GM18858 (cell line): ENCODE measurements at regions not wholly inside any gene's neighbourhood (a gene's known extent, or its start where the extent isn't known, plus 50 kb on each side); places are given as distances from the start of the nearest gene placed in this dataset.
"Not testable (repeated sequence)": the region's sequence is repeated elsewhere in the genome, so short reads cannot be mapped to it uniquely, and the experiment has no call there.

ENCODE experiments used
- ATAC-seq: cut with Tn5 transposase; IDR thresholded peaks from one replicate; pipeline ENCODE4 v1.9.1; 2021; ENCODE audit not compliant: unreplicated experiment

GRCh38 chr3:124354150-124354549 is 362.2 kb upstream of the ROPN1 start:
- no peak for ATAC-seq

DNA sequence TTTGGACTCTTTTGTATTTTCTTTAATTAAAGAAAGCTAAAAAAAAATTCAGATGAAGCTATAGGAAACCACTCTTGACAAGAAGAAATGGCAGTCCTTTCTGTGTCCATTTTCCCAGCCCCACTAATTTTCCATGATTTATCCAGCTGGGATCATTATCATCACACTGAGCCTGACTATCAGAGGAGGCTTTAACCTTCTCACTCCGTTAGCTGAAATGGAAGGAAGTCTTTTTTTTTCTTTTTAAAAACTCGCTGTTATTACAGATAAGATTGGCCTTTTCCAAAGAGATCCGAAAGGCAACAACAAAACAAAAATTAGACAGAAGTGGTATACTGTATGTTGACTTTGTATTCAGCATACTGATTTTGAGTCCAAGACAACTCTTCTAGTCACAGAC is 366.2 kb upstream of the ROPN1 start:
- ATAC-seq: no peak

DNA sequence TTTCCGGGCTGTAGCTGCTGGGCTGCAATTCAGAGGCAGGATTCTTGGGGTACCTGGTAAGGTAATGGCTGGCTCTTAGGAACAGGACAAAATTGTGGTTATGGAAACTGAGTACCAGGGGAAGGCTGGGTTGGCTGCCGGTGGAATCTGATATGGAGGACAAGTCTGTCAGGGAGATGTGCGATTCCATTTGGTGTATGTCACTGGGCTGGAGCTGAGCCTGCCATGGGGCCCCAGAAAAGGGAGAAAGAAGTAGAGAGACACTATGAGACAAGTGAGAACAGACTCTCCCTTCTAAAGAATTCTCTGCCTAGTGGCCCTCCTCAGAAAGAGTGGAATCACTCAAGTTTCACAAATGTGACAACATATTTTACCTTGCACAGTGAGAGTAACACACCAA is 368.2 kb upstream of the ROPN1 start:
- no peak for ATAC-seq

DNA sequence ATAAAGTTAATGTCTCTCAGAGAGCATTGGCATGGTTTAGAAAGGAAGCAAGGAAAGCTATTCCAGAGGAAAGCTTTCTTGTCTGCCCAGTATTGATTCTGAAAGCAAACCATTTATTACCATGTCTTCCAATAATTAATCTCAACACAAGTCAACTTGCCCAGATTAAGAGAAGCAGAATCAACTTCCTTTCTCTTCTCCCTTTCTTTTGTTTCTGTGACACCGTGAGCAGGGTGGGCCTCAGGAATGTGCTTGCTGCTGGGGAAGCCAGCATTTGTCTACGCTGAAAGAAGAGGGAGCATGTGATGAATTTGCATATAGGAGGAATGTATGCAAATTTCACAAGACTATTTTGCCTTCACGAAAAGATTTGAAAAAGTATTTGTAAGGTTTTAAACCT is 368.6 kb upstream of the ROPN1 start:
- ATAC-seq: no peak

DNA sequence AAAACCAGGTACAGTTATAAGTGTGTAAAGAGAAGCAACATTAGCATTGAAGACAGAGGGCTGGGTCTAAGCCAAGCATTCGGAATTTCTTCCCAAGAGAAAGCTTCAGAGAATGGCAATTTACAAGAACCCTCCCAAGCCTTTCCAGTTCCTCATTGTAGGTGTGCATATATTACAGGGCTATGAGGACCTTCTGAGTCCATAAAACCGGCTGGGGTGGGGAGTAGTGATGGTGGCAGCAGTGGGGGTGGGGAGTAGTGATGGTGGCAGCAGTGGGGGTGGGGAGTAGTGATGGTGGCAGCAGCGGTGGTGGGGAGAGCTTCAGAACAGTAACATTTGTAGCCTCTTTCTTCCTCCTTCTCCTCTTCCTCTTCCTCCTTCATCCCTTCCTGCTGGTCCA is 368.7 kb upstream of the UMPS start:
- no peak for ATAC-seq

DNA sequence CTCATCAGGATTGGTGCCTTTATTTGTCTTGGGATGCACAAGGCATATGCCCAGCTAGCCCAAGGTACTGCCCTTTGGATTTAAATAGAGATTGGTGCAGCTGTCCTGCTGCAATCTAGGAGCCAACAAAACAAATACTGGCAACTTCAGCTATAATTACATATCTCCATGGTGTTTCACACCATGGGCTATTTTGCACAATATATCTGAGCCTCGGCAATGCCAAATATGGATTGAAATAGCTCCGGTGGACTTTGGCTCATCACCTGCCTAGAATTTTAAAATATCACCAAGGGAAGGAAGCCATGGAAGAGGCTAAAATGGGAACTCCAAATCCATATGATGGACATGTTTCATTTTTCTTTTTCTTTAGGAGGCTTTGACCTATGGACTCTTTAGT is 367.8 kb upstream of the UMPS start:
- no peak for ATAC-seq

- ATAC-seq: no peak
Observed at GRCh38 chr3:124363476-124363875, 366.8 kb upstream of the UMPS start.

DNA sequence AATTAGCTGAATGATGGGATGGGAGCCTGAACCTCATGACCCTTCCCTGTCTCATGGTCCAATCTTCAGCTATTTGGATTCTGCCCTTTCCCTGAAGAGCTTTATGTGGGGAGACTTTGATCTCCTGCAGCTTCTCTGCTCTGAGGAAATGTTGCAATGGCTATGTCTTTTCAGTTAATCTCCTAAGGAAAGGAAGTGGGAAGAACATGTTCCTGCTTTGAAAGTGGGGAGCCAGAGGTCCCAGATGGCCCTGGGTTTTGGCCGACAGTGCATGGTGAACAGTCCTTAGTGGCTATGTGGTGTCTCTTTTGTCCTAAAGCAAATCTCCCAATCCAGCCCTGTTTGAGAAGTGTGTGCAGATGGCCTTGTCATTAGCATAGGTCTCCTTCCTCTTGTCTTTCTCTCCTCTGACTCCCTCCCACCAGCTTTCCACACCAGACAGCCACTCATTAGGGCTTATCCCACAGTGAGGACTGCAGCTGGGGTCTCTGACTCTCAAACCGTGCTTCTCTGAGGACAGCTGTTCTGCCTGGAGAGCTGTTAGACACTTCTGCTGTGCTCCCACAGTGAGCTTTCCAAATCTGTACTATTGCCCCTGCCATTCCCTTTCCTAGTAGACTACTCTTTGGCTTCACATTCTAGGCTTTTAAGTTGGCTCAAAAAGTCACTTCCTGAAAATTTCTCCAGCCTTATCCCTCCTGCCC is 365.8 kb upstream of the UMPS start:
- ATAC-seq: no peak

- not testable (repeated sequence) for ATAC-seq
Observed at GRCh38 chr3:124366655-124367054, 363.6 kb upstream of the UMPS start.

GRCh38 chr3:124372775-124373174 is 357.5 kb upstream of the UMPS start:
- no peak for ATAC-seq

GRCh38 chr3:124373524-124373923 is 356.7 kb upstream of the UMPS start:
- ATAC-seq: no peak

DNA sequence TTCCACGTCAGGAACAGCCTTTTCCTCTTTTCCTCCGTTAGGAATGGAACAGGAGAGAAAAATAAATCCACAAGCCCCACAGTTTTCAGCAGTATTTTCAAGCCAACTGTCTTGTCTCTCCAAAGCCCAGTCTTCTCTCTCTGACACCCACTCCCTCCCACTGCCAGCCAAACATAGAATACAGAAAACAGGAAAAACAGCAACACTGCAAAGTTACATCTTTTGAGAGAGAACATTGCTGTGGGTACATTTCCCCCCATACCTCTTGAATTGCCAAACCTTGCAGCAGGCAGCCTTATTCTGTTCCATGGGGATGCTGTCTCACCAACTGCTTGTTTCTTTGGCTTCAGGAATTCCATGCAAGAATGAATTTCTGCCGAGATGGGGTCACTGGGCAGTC is 355.7 kb upstream of the UMPS start:
- ATAC-seq: no peak

DNA sequence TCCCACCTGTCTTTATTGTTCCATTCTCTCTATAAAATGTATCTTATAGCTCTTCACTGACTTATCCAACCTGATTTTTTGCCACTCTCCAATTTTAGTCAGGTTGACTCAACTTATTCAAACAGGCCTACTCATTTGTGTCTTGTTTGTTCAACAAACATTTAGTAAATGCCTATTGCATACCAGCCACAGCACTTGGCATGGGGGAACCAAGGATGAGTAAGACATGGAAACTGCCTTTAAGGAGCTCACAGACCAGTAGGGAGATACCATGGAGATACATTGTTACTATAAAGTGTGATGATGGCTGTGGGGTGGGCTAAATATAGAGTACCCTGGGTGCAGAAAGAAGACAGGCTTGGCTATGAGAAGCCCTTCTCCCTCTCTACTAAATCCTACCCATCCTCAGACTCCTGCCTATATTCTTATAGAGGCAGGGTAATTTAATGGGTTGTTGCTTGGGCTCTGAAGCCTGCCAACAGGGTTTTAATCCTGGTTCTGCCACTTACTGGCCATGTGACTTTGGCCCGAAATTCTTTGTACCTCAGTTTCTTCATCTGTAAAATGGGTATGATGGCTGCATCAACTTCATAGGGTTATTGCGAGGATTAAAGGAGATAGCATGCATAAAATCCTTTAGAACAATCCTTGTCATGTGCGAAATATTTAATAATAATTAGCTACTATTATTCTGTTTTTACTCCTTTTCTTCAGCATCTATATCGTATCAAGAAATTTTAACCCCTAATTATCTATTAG is 348.5 kb upstream of the UMPS start:
- ATAC-seq: no peak

- no peak for ATAC-seq
Observed at GRCh38 chr3:124383051-124383450, 347.2 kb upstream of the UMPS start.

DNA sequence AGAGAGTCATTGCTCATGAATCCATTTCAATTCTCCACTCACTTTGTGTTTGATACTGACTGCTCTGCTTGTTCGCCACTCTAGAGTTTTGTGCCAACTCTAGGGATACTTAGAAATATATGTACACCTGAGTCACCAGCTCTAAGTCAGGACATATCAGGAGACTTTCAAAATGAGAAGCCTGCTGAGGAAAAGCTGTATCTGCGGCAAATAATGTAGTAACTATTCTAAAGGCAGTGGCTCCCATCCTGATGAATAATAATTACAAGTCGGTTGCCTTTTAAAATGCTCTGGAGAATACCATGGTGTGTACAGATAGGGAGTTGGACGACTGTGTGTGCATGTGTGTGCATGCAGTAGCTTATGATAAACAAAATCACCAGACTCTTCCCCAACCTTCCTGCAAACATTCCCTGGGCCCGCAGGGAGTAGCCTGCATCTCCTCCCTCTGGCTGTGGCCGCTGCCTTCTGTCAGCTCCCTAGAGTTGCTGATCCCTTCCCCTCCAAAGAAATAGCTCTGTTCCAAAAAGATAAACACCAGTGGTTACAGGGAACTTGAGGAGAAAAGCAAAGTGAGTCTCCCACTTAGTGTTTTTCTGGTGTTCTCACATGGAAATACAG is 346.3 kb upstream of the UMPS start:
- ATAC-seq: no peak

- no peak for ATAC-seq
Observed at GRCh38 chr3:124384527-124384926, 345.7 kb upstream of the UMPS start.

GRCh38 chr3:124385996-124386395 is 344.3 kb upstream of the UMPS start:
- no peak for ATAC-seq

GRCh38 chr3:124386996-124387595 is 343.2 kb upstream of the UMPS start:
- no peak for ATAC-seq

- ATAC-seq: no peak
Observed at GRCh38 chr3:124391774-124392173, 338.5 kb upstream of the UMPS start.

- ATAC-seq: no peak
Observed at GRCh38 chr3:124393340-124393739, 336.9 kb upstream of the UMPS start.

GRCh38 chr3:124395162-124395561 is 335.1 kb upstream of the UMPS start:
- no peak for ATAC-seq
